GM23338 (cell line): ENCODE measurements at regions not wholly inside any gene's neighbourhood (a gene's known extent, or its start where the extent isn't known, plus 50 kb on each side); places are given as distances from the start of the nearest gene placed in this dataset.
"Not testable (repeated sequence)": the region's sequence is repeated elsewhere in the genome, so short reads cannot be mapped to it uniquely, and the experiment has no call there.

ENCODE experiments used
- ATAC-seq: fragments of 200-7000 bp; cut with Tn5 transposase; 3 replicates; pipeline ENCODE4 v1.9.1; 2020
- DNase-seq: peaks from one replicate; pipeline ENCODE4 v3.0.0-alpha.2; 2015; ENCODE audit warnings: low spot score
- H2AFZ ChIP-seq: fragments of 200-600 bp; sonication (generic); 2 replicates; pipeline ENCODE4 v1.8.0; 2016; ENCODE audit warnings: antibody characterized with exemption, mild to moderate bottlenecking, moderate library complexity
- H3F3A ChIP-seq: fragments of 200-600 bp; sonication (generic); replicated peaks from 2 replicates; pipeline ENCODE4 v1.8.0; 2017; ENCODE audit warnings: antibody characterized with exemption, mixed run types, low read depth
- H3K27ac ChIP-seq: fragments of 200-600 bp; sonication (generic); 2 replicates; pipeline ENCODE4 v1.6.1; 2016; ENCODE audit warnings: low read depth
- H3K27me3 ChIP-seq: fragments of 200-600 bp; sonication (generic); 2 replicates; pipeline ENCODE4 v1.8.0; 2016; ENCODE audit warnings: mild to moderate bottlenecking, mixed run types, moderate library complexity; ENCODE audit not compliant: insufficient read depth
- H3K36me3 ChIP-seq: fragments of 200-600 bp; sonication (generic); 2 replicates; pipeline ENCODE4 v1.8.0; 2016; ENCODE audit warnings: mild to moderate bottlenecking; ENCODE audit not compliant: insufficient read depth
- H3K4me1 ChIP-seq: fragments of 200-600 bp; sonication (generic); 2 replicates; pipeline ENCODE4 v1.8.0; 2016; ENCODE audit warnings: mild to moderate bottlenecking, moderate library complexity; ENCODE audit not compliant: insufficient read depth
- H3K4me2 ChIP-seq: fragments of 200-600 bp; sonication (generic); 2 replicates; pipeline ENCODE4 v1.7.1; 2017; ENCODE audit warnings: mixed run types
- H3K4me3 ChIP-seq: fragments of 200-600 bp; sonication (generic); 2 replicates; pipeline ENCODE4 v1.6.1; 2016; ENCODE audit warnings: mixed run types
- H3K79me2 ChIP-seq: fragments of 200-600 bp; sonication (generic); replicated peaks from 2 replicates; pipeline ENCODE4 v1.8.0; 2017; ENCODE audit warnings: mild to moderate bottlenecking; ENCODE audit not compliant: insufficient read depth
- H3K9me2 ChIP-seq: fragments of 200-600 bp; sonication (generic); 2 replicates; pipeline ENCODE4 v1.8.0; 2017; ENCODE audit not compliant: insufficient read depth
- H4K20me1 ChIP-seq: fragments of 200-600 bp; sonication (generic); replicated peaks from 2 replicates; pipeline ENCODE4 v1.8.0; 2017; ENCODE audit warnings: mild to moderate bottlenecking; ENCODE audit not compliant: insufficient read depth
- H3K27ac Mint-ChIP-seq: 2 replicates; pipeline ENCODE4 v1.8.0; 2020; ENCODE audit warnings: inconsistent platforms, mild to moderate bottlenecking, moderate library complexity, mixed read lengths
- H3K27me3 Mint-ChIP-seq: 3 replicates; pipeline ENCODE4 v1.8.0; 2022; ENCODE audit warnings: low read depth, mild to moderate bottlenecking, moderate library complexity, mixed read lengths, inconsistent platforms; ENCODE audit not compliant: insufficient read depth, poor library complexity
- H3K36me3 Mint-ChIP-seq: 3 replicates; pipeline ENCODE4 v1.8.0; 2021; ENCODE audit warnings: low read depth, mild to moderate bottlenecking, inconsistent platforms, moderate library complexity, mixed read lengths
- H3K4me1 Mint-ChIP-seq: 3 replicates; pipeline ENCODE4 v1.8.0; 2020; ENCODE audit warnings: mild to moderate bottlenecking, inconsistent platforms, mixed read lengths
- H3K4me3 Mint-ChIP-seq: 3 replicates; pipeline ENCODE4 v1.8.0; 2021; ENCODE audit warnings: moderate library complexity, mild to moderate bottlenecking, inconsistent platforms, mixed read lengths
- H3K9me3 Mint-ChIP-seq: 3 replicates; pipeline ENCODE4 v1.8.0; 2020; ENCODE audit warnings: moderate library complexity, mild to moderate bottlenecking, inconsistent platforms, mixed read lengths
- CREB1 ChIP-seq: fragments of 250-450 bp; sonication (Bioruptor Pico); IDR thresholded peaks from 2 replicates; pipeline ENCODE4 v1.5.0; 2020; ENCODE audit warnings: low read depth, mild to moderate bottlenecking, moderate library complexity
- EZH2 ChIP-seq: fragments of 200-600 bp; sonication (generic); IDR thresholded peaks from one replicate; pipeline ENCODE4 v1.8.0; 2017; ENCODE audit warnings: antibody characterized with exemption, mild to moderate bottlenecking, low read depth; ENCODE audit not compliant: unreplicated experiment
- EZH2phosphoT487 ChIP-seq: fragments of 200-600 bp; sonication (generic); IDR thresholded peaks from one replicate; pipeline ENCODE4 v1.8.1; 2018; ENCODE audit warnings: antibody characterized with exemption; ENCODE audit not compliant: unreplicated experiment
- JUNB ChIP-seq: IDR thresholded peaks from one replicate; pipeline ENCODE4 v1.6.1; 2016; ENCODE audit warnings: antibody characterized with exemption; ENCODE audit not compliant: unreplicated experiment
- POLR2AphosphoS5 ChIP-seq: IDR thresholded peaks from 2 replicates; pipeline ENCODE4 v1.6.1; 2016; ENCODE audit warnings: antibody characterized with exemption, low read depth
- STAT1 ChIP-seq: IDR thresholded peaks from one replicate; pipeline ENCODE4 v1.6.1; 2016; ENCODE audit warnings: antibody characterized with exemption; ENCODE audit not compliant: unreplicated experiment
- ZNF114 ChIP-seq: fragments of 250-450 bp; sonication (Bioruptor Pico); IDR thresholded peaks from 2 replicates; pipeline ENCODE4 v1.5.0; 2020; ENCODE audit warnings: mild to moderate bottlenecking, moderate library complexity
- TF ChIP-seq, protein P1 (sequence below): IDR thresholded peaks from 2 replicates; pipeline ENCODE4 v1.6.1; 2016; ENCODE audit warnings: antibody characterized with exemption
- TF ChIP-seq, protein P2 (sequence below), 2 experiments: fragments of 200-600 bp in 1 of 2; sonication (generic) in 1 of 2; conservative IDR thresholded peaks; 2 replicates each; pipeline versions ENCODE4 v1.5.1 to v1.6.1; 2016 to 2017; ENCODE audit warnings: antibody characterized with exemption in 2 of 2, low read depth in 2 of 2, mild to moderate bottlenecking in 2 of 2, moderate library complexity in 1 of 2
- TF ChIP-seq, protein P3 (sequence below): fragments of 250-450 bp; sonication (Bioruptor Pico); IDR thresholded peaks from 2 replicates; pipeline ENCODE4 v1.5.0; 2020; ENCODE audit warnings: mild to moderate bottlenecking, moderate library complexity
- TF ChIP-seq, protein P4 (sequence below): IDR thresholded peaks from one replicate; pipeline ENCODE4 v1.6.1; 2018; ENCODE audit warnings: antibody characterized with exemption; ENCODE audit not compliant: unreplicated experiment

DNA sequence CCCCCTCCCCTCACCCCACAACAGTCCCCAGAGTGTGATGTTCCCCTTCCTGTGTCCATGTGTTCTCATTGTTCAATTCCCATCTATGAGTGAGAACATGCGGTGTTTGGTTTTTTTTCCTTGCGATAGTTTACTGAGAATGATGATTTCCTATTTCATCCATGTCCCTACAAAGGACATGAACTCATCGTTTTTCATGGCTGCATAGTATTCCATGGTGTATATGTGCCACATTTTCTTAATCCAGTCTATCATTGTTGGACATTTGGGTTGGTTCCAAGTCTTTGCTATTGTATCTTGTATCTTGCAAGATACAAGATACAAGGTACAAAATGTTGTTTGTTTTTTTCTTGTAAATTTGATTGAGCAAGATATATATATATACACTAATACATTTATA is 263.9 kb downstream of the GATA3 start:
- not testable (repeated sequence) for H3K4me2 ChIP-seq, H3K4me1 Mint-ChIP-seq, H4K20me1 ChIP-seq, H3K79me2 ChIP-seq, H3K27me3 ChIP-seq, H3K9me2 ChIP-seq, H3K4me3 ChIP-seq, DNase-seq, H3K4me1 ChIP-seq, ATAC-seq, H3K27ac Mint-ChIP-seq, H3F3A ChIP-seq, H3K27me3 Mint-ChIP-seq, H3K27ac ChIP-seq, H2AFZ ChIP-seq, H3K36me3 ChIP-seq, H3K9me3 Mint-ChIP-seq, H3K36me3 Mint-ChIP-seq, H3K4me3 Mint-ChIP-seq

DNA sequence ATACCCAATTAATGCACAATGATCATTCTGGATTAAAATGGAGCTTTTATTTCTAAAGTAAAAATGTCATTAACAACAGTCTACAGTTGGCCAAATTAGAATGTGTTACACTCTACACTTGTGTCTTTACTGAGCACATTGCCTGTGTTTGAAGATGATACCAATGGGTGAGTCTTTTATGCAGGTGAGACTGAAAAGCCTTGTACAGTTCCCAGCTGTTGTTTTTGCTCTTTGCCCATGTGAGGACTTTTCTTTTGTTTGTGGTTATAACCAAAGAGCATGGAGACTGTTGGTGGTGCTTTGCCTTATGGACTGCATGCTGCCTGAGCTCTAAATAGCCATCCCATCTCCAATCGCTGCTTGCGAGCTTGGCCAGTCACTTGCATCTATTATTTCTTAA is 264.5 kb downstream of the GATA3 start:
- Histone ChIP-seq H3K9me2 (no peaks in the 10 kb centered on the region), H4K20me1 (no peaks in the 10 kb centered on the region), H3K36me3 (no peaks in the 10 kb centered on the region), H3K79me2 (no peaks in the 10 kb centered on the region), H3K4me1 (no peaks in the 10 kb centered on the region), H3K4me2 (no peak overlapping the region), H3K27me3 (no peaks in the 10 kb centered on the region), H2AFZ (no peak overlapping the region), H3K4me3 (no peak overlapping the region), H3K27ac (no peak overlapping the region), H3F3A (no peaks in the 10 kb centered on the region)
- no peak overlapping the region for H3K27ac Mint-ChIP-seq
- H3K4me1 Mint-ChIP-seq: no peaks in the 10 kb centered on the region
- DNase-seq (no peak), ATAC-seq (no peak)
- H3K27me3 Mint-ChIP-seq: no peaks in the 10 kb centered on the region
- H3K36me3 Mint-ChIP-seq: no peaks in the 10 kb centered on the region
- no peak overlapping the region for H3K4me3 Mint-ChIP-seq
- H3K9me3 Mint-ChIP-seq: no peaks in the 10 kb centered on the region
- TF ChIP-seq JUNB (no peak), ZNF114 (CRISPR knock-in tag) (no peak), EZH2 (no peak), POLR2AphosphoS5 (no peak), EZH2phosphoT487 (no peak), STAT1 (no peak), CREB1 (CRISPR knock-in tag) (no peak)
- TF ChIP-seq, protein P1, sequence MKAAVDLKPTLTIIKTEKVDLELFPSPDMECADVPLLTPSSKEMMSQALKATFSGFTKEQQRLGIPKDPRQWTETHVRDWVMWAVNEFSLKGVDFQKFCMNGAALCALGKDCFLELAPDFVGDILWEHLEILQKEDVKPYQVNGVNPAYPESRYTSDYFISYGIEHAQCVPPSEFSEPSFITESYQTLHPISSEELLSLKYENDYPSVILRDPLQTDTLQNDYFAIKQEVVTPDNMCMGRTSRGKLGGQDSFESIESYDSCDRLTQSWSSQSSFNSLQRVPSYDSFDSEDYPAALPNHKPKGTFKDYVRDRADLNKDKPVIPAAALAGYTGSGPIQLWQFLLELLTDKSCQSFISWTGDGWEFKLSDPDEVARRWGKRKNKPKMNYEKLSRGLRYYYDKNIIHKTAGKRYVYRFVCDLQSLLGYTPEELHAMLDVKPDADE: no peak
- TF ChIP-seq, protein P2, sequence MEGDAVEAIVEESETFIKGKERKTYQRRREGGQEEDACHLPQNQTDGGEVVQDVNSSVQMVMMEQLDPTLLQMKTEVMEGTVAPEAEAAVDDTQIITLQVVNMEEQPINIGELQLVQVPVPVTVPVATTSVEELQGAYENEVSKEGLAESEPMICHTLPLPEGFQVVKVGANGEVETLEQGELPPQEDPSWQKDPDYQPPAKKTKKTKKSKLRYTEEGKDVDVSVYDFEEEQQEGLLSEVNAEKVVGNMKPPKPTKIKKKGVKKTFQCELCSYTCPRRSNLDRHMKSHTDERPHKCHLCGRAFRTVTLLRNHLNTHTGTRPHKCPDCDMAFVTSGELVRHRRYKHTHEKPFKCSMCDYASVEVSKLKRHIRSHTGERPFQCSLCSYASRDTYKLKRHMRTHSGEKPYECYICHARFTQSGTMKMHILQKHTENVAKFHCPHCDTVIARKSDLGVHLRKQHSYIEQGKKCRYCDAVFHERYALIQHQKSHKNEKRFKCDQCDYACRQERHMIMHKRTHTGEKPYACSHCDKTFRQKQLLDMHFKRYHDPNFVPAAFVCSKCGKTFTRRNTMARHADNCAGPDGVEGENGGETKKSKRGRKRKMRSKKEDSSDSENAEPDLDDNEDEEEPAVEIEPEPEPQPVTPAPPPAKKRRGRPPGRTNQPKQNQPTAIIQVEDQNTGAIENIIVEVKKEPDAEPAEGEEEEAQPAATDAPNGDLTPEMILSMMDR (conservative IDR thresholded peaks at IDR 0.05; ENCODE audit: low read depth in 2 of 2): no peak
- TF ChIP-seq, protein P3, sequence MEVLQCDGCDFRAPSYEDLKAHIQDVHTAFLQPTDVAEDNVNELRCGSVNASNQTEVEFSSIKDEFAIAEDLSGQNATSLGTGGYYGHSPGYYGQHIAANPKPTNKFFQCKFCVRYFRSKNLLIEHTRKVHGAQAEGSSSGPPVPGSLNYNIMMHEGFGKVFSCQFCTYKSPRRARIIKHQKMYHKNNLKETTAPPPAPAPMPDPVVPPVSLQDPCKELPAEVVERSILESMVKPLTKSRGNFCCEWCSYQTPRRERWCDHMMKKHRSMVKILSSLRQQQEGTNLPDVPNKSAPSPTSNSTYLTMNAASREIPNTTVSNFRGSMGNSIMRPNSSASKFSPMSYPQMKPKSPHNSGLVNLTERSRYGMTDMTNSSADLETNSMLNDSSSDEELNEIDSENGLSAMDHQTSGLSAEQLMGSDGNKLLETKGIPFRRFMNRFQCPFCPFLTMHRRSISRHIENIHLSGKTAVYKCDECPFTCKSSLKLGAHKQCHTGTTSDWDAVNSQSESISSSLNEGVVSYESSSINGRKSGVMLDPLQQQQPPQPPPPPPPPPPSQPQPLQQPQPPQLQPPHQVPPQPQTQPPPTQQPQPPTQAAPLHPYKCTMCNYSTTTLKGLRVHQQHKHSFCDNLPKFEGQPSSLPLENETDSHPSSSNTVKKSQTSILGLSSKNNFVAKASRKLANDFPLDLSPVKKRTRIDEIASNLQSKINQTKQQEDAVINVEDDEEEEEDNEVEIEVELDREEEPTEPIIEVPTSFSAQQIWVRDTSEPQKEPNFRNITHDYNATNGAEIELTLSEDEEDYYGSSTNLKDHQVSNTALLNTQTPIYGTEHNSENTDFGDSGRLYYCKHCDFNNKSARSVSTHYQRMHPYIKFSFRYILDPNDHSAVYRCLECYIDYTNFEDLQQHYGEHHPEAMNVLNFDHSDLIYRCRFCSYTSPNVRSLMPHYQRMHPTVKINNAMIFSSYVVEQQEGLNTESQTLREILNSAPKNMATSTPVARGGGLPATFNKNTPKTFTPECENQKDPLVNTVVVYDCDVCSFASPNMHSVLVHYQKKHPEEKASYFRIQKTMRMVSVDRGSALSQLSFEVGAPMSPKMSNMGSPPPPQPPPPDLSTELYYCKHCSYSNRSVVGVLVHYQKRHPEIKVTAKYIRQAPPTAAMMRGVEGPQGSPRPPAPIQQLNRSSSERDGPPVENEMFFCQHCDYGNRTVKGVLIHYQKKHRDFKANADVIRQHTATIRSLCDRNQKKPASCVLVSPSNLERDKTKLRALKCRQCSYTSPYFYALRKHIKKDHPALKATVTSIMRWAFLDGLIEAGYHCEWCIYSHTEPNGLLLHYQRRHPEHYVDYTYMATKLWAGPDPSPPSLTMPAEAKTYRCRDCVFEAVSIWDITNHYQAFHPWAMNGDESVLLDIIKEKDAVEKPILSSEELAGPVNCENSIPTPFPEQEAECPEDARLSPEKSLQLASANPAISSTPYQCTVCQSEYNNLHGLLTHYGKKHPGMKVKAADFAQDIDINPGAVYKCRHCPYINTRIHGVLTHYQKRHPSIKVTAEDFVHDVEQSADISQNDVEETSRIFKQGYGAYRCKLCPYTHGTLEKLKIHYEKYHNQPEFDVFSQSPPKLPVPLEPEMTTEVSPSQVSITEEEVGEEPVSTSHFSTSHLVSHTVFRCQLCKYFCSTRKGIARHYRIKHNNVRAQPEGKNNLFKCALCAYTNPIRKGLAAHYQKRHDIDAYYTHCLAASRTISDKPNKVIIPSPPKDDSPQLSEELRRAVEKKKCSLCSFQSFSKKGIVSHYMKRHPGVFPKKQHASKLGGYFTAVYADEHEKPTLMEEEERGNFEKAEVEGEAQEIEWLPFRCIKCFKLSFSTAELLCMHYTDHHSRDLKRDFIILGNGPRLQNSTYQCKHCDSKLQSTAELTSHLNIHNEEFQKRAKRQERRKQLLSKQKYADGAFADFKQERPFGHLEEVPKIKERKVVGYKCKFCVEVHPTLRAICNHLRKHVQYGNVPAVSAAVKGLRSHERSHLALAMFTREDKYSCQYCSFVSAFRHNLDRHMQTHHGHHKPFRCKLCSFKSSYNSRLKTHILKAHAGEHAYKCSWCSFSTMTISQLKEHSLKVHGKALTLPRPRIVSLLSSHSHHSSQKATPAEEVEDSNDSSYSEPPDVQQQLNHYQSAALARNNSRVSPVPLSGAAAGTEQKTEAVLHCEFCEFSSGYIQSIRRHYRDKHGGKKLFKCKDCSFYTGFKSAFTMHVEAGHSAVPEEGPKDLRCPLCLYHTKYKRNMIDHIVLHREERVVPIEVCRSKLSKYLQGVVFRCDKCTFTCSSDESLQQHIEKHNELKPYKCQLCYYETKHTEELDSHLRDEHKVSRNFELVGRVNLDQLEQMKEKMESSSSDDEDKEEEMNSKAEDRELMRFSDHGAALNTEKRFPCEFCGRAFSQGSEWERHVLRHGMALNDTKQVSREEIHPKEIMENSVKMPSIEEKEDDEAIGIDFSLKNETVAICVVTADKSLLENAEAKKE (CRISPR knock-in tag): no peak
- TF ChIP-seq, protein P4, sequence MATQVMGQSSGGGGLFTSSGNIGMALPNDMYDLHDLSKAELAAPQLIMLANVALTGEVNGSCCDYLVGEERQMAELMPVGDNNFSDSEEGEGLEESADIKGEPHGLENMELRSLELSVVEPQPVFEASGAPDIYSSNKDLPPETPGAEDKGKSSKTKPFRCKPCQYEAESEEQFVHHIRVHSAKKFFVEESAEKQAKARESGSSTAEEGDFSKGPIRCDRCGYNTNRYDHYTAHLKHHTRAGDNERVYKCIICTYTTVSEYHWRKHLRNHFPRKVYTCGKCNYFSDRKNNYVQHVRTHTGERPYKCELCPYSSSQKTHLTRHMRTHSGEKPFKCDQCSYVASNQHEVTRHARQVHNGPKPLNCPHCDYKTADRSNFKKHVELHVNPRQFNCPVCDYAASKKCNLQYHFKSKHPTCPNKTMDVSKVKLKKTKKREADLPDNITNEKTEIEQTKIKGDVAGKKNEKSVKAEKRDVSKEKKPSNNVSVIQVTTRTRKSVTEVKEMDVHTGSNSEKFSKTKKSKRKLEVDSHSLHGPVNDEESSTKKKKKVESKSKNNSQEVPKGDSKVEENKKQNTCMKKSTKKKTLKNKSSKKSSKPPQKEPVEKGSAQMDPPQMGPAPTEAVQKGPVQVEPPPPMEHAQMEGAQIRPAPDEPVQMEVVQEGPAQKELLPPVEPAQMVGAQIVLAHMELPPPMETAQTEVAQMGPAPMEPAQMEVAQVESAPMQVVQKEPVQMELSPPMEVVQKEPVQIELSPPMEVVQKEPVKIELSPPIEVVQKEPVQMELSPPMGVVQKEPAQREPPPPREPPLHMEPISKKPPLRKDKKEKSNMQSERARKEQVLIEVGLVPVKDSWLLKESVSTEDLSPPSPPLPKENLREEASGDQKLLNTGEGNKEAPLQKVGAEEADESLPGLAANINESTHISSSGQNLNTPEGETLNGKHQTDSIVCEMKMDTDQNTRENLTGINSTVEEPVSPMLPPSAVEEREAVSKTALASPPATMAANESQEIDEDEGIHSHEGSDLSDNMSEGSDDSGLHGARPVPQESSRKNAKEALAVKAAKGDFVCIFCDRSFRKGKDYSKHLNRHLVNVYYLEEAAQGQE: no peak
